Skin epidermis (tissue), 12 donors: ENCODE measurements at regions not wholly inside any gene's neighbourhood (a gene's known extent, or its start where the extent isn't known, plus 50 kb on each side); places are given as distances from the start of the nearest gene placed in this dataset.

Experiments used
- H3K27ac ChIP-seq, 21 experiments: fragments of 200-600 bp; sonication (generic) in 11 of 21; one replicate each; pipeline ENCODE4 v1.5.0; 2020; ENCODE audit warnings: mild to moderate bottlenecking in 3 of 21, inconsistent platforms in 2 of 21, moderate library complexity in 2 of 21
- H3K4me3 ChIP-seq, 7 experiments: fragments of 200-600 bp; sonication (generic) in 2 of 7; one replicate each; pipeline ENCODE4 v1.5.0; 2020; ENCODE audit warnings: inconsistent platforms in 2 of 7, mild to moderate bottlenecking in 2 of 7, moderate library complexity in 1 of 7

DNA sequence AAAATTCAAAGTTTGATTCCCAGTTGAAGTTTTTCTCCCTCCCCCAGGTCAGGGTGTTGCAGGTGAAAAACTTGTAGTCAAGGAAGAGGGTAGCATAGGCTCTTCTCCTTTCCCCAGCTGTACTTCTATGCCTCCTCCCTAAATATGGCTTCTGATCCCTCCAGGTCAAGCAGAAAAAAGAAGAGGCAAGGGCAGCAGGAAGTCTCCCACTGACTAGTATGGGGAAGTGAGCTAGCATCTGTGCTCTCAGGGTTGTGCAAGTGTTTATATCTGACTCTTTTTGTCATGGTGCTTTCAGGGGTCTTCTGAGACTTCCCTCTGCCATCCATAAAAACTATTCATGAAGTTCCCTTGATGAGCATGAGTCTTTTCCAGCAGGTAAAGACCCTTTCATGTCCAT lies 76.0 kb downstream of the ATPSCKMT start:
- no peak overlapping the region for H3K27ac ChIP-seq
- H3K4me3 ChIP-seq, result no peak overlapping the region

DNA sequence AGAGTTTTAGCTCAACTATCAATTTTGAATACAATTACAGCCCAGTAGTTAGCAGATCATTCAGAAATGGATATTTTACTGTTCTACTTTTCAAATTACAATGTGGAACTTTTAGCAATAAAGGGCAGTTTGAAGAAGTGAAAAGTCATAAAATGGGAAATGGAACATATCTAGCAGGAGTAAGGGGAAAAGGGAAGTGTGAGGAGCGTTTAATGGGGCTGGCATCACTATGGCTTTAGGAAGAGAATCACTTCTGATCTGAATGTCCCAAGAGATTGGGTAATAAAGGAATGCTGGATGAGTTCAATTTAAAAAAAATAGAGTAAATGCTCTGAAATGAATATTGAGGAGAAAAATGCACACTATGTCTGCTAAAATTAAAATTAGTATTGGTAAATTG lies 77.4 kb downstream of the ATPSCKMT start:
- Histone ChIP-seq H3K4me3 (no peak overlapping the region), H3K27ac (no peak overlapping the region)

DNA sequence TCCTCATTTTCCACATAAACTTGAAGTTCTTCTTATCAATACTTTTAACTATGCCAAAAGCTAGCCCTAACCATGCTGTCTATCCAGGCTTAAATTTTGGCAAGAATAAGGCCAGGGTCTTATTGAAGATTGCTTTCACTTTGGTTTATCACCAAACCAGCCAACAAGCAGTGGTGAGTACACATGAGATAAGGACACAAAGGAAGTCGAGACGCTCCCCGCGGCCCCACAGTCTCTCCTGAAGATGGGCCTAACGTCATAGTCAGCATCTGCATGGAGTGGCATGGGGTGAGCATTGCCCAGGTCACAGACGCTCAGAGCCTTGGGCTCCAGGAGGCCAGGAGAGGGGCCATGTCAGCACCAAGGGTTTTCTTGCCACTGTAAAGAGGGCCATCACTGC lies 80.3 kb downstream of the ATPSCKMT start:
- Histone ChIP-seq H3K4me3 (no peak overlapping the region), H3K27ac (no peak overlapping the region)

DNA sequence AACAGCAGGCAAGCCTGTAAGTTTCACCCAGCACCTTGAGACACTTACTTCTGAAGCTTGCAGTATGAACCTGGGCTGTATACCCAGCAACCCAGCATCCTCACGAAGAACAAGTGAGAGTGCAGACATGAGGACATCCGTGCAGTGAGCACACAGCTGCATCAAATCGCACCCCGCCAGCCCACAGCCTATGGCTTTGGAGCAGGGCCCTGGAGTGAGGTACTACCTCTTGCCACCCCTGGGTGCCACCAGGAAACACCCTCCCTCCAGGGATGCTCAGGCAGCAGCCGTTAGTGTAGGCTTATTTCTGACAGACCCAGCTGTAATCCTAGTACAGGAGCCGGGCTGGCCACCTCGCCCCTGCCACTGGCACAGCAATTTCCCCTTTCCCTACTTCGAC lies 81.4 kb downstream of the ATPSCKMT start:
- H3K27ac ChIP-seq, result no peak overlapping the region
- H3K4me3 ChIP-seq, result no peak overlapping the region

DNA sequence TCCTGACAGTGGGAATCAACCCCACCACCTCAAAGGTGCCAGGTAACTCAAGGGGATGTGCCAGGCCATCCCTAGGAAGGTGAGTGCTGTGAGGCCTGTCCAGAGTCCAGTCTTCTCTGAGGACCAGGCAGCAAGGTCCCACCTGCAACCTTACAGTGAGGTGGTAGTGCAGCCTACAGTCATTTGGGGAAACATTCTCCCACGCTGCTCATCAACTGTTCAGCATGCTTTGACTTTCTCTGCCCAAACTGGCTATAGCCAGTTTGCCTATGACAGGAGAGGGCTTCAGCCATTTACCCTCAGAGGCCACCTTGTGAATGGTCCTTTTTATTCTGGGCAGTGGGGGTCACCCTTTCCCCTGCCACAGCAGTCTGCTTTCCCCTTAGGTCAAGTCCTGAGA lies 81.9 kb downstream of the ATPSCKMT start:
- H3K27ac ChIP-seq, result no peak overlapping the region
- no peak overlapping the region for H3K4me3 ChIP-seq

DNA sequence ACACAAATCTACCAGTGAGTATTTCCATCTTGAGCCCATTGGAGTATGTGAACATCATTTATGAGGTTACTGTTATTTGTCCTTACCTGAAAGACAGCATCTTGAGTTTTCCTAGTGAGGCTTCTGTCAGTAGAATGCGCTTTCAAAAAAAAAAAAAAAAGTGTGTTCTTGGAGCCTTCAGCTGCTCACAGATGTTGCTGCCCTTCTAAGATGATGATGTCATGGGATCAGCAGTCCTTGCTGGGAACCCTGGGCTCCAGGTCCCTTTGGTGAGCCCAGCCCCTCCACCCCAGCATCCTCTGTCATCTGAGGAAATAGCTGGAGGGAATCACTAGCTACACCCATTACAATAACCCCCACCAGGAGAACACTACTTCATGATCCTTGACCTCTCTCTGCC lies 83.3 kb downstream of the ATPSCKMT start:
- Histone ChIP-seq H3K27ac (no peak overlapping the region), H3K4me3 (no peak overlapping the region)

DNA sequence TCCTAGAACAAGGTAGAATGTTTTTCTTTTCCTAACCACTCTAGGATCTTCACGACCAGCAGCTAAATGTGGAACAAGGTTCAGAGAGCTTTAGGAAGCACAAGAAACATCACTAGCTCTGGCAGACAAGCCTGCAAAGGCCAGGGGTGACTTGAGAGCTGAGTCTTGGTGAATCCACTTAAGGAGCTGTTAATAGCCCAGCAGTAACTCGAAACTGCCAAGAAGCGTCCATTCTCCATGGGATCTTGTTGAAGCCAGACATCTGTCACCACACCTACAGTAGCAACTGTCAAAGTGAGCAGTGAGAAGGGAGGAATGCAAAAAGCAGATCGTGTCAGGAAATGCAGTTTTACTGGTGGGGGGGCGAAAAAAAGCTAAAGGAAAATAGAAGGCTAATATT lies 87.2 kb downstream of the ATPSCKMT start:
- no peak overlapping the region for H3K4me3 ChIP-seq
- no peak overlapping the region for H3K27ac ChIP-seq

DNA sequence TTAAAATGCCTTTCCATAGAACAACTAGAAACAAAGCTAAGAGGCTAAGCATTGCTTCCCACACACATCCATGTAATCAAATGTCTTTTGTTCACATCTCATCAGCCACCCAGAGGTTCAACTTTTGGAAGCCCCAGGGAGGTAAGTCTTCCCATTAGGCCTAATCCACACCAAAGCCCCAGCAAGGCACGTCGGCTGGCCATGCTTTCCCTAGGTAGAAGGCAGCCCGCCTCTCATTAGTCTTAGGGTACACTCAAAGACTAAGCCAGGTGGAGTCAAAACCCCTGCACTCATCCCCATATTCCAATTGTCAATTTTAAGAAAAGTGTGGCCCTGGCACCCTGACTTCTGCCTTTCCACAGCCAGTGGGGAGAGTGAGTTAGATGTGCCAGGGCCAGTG lies 87.9 kb downstream of the ATPSCKMT start:
- Histone ChIP-seq H3K4me3 (no peak overlapping the region), H3K27ac (no peak overlapping the region)

DNA sequence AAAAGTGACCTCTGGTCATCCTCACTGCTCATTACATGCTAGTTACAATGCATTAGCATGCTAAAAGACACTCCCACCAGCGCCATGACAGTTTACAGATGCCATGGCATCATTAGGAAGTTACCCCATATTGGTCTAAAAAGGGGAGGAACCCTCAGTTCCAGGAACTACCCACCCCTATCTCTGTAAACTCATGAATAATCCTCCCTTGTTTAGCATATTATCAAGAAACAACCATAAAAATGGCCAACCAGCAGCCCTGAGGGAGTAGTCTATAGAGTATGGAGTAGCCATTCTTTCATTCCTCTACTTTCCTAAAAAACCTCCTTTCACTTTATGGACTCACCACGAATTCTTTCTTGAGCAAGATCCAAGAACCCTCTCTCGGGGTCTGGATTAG lies 89.4 kb downstream of the ATPSCKMT start:
- Histone ChIP-seq H3K4me3 (no peak overlapping the region), H3K27ac (no peak overlapping the region)

DNA sequence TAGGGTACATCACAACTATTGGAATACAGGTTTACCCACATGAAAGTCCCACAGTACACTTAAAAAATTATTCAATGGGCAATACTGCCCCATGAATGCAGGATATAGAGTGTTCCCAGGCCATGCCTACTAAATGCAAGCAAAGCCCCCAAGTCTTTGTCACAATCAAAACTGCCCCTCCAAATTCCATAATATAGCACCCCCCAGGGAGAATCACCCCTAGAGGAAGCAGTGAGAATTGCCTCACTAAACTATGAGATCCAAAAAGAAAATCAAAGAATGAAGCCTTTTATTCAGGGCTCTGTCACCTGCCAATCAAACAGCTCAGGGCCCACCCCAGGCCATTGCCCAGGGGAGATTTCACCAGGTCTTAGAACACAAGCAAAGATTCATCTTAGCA lies 90.8 kb downstream of the ATPSCKMT start:
- Histone ChIP-seq H3K27ac (no peak overlapping the region), H3K4me3 (no peak overlapping the region)

DNA sequence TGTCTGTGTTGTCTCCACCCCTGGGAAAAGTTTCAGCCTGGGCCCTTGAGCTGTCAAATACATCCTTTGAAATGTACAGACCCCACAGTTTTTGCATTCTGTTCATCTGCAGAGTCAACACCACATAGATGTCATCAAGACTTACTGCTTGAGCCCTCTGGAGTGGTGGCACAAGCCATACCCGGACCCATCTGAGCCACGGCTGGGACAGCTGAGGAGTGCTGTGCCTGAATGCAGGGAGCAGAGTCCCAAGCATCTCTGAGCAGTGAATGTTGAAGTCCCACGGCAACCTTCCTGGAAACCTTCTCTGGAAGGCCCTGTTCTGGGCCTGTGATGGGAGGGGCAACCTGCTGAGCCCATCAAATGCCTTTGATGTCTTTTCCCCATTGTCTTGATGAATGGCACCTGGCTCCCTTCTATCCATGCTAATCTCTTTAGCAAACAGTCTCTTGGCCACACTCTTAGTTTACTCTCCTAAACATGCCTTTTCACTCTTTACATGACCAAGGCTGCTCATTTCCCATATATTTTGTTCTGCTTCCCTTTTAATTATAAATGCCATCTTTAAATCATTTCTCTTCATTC lies 92.5 kb downstream of the ATPSCKMT start:
- no peak overlapping the region for H3K27ac ChIP-seq
- H3K4me3 ChIP-seq, result no peak overlapping the region

DNA sequence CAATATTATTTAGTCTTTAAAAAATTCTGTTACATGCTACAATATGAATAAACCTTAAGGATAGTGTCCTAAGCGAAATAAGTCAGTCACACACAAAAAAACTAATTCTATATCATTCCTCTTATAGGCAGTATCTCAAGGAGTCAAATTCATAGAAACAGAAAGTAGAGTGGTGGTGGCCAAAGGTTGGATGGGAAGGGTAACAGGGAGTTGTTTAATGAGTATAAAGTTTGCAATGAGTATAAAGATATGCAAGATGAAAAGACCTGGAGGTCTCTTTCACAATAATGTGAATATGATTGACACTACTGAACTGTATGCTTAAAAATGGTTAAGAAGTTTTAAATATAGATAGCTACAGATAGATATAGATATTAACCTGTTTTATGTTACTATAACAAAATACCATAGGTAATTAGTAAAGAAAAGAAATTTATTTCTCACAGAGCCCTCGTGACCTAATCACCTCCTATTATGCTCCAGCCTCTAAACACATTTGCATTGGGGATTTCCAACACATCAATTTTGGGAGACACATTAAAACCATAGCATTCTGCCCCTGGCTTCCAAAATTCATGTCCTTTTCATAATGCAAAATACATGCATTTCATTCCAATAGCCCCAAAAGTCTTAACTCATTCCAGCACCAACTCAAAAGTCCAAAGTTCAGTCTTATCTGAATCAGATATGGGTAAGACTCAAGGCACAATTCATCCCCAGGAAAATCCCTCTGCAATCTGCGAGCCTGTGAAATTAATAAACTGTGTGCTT lies 93.6 kb downstream of the ATPSCKMT start:
- H3K4me3 ChIP-seq, result no peak overlapping the region
- no peak overlapping the region for H3K27ac ChIP-seq

DNA sequence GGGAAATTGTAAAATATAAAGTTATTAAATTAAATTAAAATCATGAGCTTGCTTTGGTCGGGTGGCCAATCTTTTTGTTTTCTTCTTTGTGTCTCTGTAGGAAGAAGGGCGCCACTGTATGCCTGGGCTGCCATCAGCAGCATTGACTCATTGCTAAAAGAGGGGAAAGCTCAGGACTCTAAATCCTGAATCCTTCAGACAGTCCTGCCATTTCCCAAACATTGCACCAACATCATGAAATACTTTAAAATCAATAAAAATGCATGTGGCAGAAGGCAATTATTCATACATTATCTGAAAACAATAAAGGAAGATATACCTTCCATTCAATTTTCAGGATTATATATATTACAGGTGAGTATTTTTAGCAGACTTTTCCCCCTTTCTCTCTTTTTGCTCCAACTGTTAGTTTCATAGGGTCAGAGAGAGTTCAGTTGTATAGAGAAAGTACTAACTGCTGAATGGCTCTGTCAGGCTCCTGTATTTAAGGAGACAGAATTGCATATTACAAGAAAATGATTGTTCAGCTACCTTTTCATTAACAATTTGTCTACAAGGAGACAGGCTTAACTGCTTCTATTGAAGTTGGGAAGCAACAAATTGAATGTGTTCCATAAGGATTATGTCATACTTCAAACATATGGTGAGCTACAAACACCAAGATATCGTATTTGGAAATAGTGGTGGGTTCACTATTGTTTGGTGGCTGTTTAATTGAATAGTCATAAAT lies 95.7 kb downstream of the ATPSCKMT start:
- Histone ChIP-seq H3K27ac (no peak overlapping the region), H3K4me3 (no peak overlapping the region)

DNA sequence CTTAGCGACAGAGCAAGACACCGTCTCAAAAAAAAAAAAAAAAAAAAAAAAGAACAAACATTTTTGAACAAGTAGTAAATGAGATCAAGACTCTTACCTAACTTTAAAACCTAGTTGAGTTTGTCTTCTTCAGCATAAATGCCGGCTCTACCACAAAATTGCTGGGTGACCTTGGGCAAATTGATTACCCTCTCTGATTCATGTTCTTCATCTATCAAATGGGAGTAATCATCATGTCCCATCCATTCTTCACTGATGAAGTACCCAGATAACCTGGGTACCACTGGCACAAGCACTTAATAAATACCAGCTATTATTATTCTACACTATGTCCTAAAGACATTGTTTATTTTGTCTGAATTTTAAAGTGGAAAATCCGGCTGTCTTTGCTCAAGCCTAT lies 96.3 kb downstream of the ATPSCKMT start:
- Histone ChIP-seq H3K4me3 (no peak overlapping the region), H3K27ac (no peak overlapping the region)

DNA sequence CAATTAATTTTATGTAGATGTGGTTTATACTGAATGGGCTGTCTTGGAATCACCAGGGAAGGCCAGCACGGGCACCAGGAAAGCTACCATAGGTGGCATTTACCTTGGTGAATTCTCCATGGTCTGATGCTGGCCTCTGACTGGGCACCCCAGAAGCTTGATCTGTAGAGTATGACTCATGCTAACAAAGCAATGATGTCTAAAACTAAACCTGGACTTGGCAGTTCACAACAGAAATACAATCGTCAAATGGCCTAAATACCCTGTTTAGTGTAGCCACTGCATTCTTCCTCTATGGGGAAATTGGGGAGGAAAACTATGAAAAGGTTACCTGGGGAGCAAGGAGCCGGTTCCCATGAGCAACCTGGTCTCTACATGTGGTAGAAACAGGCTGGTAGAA lies 98.0 kb downstream of the ATPSCKMT start:
- Histone ChIP-seq H3K4me3 (no peak overlapping the region), H3K27ac (no peak overlapping the region)

DNA sequence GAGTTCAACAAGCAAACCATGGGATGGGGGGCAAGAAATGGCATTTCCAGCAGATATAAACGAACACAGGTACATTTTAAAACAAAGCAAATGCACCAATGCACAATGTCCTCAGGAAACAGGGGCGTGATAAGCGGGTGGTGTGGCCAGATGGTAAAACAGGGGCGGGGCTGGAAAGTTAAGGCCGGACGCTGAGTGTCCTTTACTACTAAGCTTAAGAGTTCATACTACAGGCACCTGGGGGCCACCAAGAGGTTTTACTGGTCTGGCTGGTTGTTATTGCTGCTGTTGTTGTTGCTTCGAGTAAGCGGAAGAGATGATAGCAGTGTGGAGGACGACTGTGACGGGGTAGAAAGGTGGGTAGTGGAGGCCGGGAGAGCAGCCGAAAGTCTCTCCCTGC lies 99.8 kb downstream of the ATPSCKMT start:
- Histone ChIP-seq H3K27ac (no peak overlapping the region), H3K4me3 (no peak overlapping the region)

DNA sequence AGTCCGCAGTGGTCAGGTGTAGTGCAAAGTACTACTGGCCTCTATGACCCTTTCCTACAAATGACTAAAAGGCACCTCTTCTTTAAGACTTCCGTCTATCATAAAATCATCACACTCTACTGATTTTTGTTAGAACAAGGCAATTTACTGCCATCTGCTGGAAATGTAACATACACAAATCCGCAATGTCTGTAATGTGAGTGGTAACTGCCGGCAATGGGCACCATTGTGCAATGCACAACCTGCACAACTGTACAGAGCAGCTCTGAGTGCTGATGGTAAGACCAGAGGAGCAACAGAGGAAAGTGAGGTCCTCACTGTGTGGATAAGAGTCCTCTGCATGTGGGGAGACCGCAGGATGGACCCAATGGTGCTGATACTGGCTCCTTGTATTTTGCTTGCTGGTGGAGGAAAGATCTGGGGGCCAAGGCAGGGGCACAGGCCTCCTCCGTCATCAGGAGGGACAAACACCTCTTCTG lies 103.7 kb downstream of the ATPSCKMT start:
- Histone ChIP-seq H3K4me3 (no peak overlapping the region), H3K27ac (no peak overlapping the region)

DNA sequence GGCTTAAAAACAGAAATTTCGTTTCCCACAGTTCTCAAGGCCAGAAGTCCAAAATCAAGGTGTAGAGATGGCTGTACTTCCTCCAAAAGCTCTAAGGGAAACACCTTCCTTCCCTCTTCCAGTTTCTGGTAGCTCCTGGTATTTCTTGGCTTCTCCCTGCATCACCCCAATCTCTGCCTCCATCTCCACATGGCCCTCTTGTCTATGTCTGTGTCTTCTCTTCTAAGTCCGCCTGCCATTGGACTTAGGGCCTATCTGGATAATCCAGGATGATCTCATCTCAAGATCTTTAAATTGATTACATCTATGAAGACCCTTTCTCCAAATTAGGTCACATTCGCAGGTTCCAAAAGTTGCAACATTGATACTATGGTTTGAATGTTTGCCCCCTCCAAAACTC lies 105.6 kb downstream of the ATPSCKMT start:
- no peak overlapping the region for H3K4me3 ChIP-seq
- no peak overlapping the region for H3K27ac ChIP-seq

DNA sequence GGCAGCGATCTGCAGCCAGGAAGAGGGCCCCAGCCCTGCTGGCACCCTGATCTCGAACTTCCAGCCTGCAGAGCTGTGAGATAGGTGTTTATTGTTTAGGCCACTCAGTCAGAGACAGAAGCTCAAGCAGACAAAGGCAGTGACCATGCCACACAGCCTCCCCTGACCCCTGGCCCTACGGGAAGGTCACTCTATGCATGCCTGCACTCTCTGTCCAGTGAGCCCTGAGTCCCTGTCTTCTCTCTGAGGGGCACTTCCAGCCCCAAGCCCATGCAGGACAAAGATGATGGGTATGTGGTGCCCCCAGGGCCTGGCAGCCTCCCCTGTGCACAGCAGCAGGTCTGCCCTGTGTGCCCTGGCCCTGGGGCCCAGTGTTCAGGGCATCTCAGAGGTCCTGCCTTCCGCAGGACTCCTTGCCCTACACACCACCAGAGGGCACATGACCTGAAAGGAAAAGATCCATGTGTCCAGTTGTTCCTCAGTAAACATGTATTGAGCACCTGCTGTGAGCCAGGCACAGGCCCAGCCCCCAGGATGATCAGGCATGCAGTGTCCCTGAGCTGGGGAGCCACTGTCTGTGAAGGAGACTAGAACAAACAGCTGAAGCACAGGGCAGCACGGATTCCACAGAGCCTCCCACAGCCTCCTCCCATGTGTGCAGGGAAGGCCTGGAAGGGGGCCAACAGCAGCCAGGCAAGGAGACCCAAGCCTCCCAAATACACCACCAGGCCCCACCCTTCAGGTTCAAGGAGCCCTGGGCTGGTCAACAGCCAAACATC lies 109.3 kb downstream of the ATPSCKMT start:
- H3K27ac ChIP-seq, result no peak overlapping the region
- H3K4me3 ChIP-seq, result no peak overlapping the region

DNA sequence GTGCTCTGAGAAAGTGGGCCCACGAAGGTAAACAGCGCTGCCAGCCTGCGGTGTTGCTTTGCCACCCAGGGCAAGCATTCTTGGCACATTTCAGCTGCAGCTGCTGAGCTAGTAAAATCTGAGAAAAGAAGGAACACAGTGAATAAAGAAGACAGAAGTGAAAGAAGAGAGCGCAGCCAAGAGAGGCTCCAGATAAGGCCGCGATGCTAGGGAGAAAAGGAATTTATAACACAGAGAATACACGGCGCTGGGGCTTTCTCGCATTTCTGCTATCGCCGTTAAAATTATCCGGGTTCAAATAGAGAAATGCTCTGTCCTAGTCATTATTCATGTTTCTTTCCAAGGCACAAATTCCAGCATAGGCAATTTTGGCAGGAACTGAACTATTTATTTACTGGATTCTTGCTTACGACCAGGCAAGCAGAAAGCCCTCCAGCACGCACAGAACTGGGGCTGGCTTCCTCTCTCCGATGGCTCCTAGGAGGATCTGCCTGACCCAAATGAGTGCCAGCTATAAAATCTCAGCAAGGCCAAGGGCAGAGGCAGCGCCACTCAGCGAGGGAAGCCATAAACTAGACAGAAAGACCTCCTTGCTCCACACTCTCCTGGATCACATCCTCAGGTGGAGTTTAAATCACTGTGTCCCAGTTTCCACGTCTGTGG lies 111.2 kb downstream of the ATPSCKMT start:
- Histone ChIP-seq H3K27ac (no peak overlapping the region), H3K4me3 (no peak overlapping the region)
